Fibroblast of upper back skin (primary cell): ENCODE measurements at regions not wholly inside any gene's neighbourhood (a gene's known extent, or its start where the extent isn't known, plus 50 kb on each side); places are given as distances from the start of the nearest gene placed in this dataset.

Experiments used
- DNase-seq: peaks from one replicate; pipeline ENCODE4 v3.0.0-alpha.2; 2013

DNA sequence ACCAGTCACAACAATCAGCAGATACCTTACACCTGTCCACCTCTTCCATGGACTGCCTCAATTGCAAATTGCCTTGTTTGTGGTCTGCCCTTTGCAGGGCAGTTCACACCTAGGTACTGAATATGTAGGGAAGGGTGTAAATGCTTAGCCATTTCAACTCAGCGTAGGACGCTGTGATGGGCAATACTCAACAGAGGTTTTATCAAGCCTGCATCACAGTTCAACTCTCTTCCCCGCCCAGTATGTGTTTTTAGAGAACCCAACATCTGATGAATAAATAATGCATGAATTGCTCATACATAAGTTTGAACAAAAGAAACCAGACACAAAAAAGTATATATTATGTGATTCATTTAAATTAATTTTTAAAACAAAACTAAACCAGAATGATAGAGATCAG is 124.4 kb downstream of the P2RY1 start:
- no peak for DNase-seq

DNA sequence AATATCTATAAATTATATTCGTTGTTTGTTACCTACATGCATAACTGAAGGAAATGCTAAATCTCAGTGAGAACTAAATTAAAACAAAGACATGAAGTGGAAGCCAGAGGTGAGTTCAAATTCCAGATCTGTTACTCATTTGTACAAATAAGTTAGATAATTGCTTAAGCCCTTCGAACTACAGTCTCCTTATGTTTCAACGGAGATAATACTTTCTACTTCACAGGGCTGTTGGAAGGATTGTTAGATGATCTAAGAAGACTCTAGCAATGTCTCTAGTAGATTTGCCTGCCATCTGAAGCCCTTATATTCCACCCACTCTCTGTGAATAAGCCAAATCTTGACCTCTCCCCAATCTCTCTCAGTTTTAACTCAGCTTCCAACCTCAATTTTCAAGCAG is 125.8 kb downstream of the P2RY1 start:
- DNase-seq = no peak

DNA sequence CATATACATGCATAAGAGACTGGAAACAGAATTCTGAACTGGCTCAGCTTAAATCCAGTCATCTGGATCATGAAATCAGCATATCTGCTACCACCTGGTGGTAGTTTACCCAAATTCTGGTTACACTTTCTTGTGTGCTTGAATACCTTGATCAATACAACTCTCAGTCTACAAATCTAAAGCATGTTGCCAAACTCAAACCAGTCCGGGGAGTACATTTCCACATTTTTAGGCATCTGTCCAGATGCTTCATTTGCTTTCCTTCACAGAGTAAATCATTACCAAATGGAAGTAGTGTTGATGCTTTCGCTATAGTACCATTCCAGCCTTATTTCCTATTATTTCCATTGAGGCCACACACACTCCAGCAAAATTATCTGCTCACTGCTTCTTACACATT is 126.4 kb downstream of the P2RY1 start:
- peak; percentile 27 for DNase-seq

DNA sequence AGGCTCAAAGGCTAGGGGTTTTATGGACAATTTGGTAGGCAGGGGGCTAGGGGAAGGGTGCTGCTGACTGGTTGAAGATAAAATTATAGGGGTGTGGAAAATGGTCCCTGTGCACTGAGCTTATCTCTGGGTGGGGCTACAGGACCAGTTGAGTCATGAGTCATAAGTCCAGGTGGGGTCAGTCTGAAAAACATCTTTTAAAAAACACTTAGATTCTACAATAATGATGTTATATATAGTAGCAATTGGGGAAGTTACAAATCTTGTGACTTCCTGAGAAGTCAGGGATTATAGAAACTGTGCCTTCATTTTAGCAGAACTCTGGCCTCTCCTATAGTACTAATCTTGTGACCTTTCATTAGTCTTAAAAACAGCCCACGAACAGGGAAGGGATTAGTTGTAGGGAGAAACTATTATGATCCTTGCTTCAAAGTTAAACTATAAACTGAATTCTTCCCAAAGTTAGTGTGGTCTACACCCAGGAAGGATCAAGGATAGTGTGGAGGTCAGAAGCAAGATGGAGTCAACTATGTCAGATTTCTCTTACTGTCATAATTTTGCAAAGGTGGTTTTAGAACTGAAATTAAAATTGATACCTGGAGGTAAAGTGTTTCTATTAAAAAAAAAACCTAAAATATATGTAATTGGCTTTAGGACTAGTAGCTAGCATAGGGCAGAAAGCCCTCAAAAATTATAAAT is 130.1 kb downstream of the P2RY1 start:
- no peak for DNase-seq

DNA sequence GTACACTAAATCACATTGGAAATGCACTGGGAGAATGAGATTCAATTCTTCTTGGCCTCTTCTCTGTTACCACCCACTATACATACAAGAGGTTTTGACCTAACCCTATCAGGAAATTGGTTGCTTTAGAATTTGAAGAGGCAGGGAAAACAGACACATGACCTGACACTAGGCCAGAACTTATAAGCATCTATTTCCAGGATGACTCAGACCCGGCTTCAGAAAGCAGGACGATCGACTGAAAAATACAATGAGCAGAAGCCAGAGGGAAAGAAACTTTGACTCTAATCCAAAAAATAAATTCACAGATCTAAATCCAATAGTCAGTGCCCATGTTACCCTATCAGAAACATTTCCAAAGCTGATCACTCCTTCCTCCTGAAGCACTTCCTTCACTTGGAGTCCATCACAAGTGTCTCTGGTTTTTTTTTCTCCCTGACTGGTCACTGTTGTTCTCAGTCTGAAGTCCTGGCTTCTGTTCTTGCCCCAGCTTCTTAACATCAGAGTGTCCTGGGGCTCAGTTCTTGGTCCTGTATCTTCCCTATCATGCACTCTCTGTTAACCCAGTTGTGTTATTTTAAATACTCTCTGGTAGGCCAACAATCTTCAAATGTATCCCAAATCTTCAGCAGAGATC is 133.6 kb downstream of the P2RY1 start:
- peak; percentile 20 for DNase-seq

DNA sequence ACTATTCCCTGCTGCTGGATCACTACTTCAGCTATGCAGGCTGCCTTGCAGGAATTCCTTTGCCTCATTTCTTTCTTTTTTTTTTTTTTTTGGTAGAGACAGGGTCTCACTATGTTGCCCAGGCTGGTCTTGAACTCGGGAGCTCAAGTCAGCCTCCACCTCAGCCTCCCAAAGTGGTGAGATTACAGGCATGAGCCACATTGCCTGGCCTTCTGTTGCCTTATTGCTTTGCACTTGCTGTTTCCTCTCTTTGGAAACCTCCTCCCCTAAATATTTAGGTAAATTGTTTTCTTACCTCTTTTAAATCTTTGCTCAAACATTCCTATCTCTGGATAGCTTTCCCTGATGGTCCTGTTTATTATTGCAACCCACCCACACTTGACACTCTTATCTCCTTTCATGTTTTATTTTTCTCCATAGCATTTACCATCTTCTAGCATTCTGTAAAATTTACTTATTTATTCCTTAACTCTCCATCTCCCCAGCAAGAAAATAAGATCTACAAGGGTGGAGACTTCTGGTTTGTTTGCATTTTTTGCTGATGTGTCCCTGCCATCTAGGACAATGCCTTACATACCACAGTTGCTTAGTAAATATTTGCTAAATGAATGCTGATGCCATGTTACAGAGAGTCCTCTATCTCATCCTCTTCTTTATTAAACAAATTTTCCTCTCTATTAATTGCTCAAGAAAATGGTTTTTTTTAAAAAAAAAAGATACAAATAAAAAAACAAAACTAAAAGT is 134.8 kb downstream of the P2RY1 start:
- DNase-seq = no peak

DNA sequence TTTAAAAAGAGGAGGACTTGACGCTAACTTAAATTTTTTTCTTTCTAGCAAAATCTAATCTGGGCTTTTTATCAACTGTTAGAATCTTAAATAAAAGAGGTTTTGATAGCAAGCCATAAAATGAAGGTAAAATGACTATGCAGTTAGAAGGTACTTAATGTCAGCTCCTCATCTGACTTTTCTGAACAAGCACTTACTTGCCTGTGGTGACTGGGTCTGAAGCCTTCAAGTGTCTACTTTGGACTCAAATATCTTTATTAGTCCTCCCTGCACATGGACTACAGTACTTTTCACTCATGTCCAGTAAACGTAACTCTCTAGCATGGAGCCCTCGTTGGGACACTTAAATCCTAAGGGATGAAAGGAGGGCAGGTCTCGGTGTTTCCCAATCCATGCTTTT is 135.9 kb downstream of the P2RY1 start:
- DNase-seq = no peak

DNA sequence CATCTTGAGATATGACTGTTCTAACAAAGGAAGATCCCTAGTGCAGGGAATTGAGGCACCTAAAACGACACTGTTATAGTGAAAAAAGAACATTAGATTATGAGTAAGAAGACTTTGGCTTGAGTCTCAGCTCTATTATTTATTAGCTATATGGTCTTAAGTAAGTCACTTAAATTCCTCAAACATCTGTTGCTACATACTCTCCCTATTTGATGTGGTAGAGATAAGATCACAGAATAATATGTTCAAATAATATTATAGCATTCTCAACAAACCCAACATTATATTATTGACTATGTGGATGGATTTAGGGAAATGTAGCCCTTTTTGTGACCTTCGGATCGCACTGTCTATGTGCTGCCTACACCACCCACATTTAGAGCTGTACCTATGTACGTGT is 136.9 kb downstream of the P2RY1 start:
- no peak for DNase-seq

DNA sequence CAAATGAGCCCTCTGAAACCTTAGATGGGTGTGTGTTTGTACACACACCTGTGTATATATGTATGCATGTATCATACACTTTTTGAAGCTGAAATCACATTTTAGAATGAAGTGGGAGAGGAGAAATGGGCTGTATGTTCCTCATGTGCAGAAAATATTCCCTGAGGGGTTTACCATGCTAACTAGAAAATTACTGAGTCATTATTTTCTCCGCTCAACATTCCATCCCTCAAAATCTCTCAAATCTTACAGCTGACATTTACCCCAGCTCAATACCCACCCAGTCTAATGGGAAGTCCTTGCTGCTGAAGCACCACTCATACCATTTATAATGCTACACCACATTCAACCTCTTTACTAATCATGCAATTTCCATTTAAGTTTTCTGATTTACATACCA is 138.6 kb downstream of the P2RY1 start:
- DNase-seq = no peak

DNA sequence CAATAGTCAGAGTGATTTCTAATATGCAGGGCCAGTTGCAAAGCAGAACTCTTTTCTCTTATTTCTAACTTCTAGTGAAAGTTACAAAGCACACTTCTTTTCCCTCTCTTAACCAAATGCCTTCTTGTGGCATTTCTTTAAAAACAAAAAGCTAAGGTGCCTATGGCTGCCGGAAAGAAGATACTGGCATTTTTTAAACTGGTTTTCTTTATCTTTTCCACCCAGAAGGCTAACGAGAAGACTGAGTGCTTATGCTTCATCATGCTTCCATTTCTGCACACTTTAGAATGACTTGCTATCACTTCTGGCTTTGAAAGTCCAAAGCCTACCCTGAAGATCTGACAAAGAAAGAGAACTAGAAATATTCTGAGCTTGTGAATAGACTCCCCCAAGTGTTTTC is 141.3 kb downstream of the P2RY1 start:
- no peak for DNase-seq

DNA sequence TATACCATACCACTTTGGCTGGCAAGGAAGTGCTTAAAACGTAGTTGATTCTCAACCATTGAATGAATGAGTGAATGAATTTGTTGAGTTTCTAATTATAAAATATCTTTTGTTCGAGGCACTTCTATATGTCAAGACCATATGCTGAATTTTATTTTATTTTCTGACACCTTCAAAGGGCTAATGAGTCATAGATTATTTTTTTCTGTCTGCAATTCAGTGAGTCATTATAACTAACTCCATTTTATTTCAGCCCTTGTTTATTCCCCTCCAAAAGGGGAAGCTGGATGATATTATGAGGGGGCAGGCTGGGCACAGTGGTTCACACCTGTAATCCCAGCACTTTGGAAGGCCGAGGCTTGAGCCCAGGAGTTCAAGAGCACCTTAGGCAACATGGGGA is 142.4 kb downstream of the P2RY1 start:
- no peak for DNase-seq

DNA sequence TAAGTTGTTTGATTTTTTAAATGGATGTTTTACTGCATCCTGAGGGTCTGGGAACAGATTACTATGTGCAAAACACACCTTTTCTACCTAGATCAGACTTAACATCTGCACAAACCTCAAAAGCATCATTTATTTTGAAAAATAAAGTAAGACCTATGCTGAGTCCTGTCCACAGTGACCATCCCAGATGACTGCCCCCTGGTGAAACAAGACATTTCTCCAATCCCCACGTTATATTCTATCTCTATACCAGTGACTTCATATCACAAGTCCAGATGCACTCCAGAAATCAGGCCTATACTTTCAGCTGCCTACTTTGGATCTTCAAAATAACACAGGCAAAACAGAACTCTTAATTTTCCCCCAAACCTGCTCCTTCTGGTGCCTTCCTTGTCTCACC is 143.2 kb downstream of the P2RY1 start:
- DNase-seq = no peak

DNA sequence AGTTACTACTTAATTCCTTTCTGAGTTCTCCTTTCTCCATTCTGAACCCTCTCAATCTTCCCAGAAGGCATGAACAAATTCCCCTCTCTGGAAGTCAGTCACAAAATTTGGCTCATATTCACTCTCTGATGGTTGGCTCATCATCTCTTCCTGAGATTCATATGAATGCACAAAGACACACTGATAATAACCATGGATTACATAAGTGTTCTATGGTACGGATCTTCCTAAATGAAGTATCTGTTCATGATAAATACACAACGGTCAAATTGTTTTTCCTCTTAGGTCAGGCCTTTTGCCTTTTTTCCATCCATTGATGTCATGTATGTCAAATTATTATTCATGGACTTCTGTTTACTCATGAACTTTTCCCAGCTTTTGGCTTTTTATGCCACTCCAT is 162.6 kb downstream of the P2RY1 start:
- DNase-seq = no peak

DNA sequence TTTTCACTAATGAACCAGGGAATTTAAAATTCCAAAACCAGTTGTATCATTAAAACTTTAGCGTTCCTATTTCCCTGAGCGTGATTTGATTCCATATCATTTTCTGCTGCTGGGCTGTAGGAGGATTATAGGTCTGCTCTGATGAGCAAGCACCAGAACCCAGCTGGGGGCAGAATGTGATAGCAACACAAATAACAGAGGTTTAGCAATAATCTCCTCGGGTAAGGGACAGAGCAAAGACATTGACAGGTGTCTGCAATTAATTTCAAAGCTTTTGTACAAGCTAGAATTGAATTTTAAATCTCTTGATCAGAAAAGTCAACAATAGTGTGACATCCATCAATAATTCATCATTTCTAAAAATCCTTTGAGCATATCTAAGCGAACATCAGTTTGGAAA is 163.4 kb upstream of the RAP2B start:
- no peak for DNase-seq

DNA sequence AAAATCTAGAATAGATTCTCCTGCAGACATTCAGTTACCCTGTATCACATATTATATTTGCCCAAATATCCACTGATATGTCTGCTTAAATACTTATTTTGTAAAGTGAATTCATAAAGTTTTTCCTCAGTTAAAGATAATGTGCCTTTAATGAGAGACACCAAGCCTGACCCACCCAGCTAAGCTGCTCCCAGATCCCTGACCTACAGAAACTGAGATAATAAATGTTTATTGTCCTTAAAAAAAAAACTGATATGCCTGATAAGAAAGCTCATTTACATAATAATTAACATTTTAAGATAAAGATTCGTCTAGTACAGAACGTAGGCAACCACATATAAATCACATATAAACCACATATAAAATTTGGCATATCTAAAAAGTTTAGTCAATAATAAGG is 161.7 kb upstream of the RAP2B start:
- DNase-seq = no peak

DNA sequence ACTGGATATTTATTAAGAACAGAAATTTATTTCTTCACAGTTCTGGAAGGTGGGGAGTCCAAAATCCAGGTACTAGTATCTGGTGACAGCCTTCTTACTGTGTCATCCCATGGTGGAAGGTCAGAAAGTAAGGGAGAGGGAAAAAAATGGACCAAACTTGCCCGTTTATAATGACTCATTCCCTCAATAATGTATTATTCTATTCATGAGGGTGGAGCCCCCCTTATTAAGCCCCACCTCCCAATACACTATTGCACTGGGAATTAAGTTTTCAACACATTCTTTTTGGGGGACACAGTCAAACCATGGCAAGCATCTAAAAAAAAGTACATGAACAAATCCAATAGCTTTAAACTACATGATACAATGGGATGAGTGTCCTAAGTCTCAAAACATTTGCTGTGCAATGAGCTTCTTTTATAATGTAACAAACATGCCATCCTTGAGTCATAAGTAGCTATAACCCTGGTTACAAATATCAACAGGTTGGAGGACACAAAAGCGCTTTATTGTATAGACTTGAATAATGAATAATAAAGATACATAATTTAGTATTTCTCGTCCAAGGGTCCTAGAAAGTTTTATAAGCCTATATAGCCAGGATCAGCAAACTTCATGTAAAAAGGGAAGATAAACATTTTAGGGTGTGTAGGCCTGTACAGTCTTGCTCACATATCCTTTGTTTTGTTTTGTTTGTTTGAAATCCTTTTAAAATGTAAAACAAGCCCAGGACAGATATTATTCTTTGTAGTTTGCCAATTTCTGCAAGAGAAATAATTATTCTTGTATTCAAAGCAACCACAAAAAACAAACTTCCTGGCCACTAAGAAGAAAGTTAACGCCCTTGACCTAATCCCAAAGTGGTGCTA is 160.6 kb upstream of the RAP2B start:
- DNase-seq = no peak

DNA sequence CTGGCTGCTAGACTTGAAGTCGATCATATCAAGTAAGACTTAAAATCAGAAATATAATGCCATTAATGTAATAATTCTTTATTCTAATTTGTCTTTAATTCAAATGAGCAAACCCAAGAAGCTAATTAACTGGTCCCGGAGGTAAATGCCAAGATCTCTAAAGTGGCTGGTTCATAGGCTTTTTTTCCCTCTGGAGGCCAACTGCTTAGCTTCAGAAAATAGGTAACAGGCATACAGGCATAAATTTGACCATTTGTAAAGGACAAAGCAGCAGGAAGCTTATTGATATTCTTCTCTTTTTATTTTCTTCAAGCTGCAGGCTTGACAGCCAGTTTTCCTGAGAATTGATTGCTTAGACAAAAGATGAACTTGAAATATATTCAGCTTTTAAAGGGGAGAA is 158.6 kb upstream of the RAP2B start:
- no peak for DNase-seq

DNA sequence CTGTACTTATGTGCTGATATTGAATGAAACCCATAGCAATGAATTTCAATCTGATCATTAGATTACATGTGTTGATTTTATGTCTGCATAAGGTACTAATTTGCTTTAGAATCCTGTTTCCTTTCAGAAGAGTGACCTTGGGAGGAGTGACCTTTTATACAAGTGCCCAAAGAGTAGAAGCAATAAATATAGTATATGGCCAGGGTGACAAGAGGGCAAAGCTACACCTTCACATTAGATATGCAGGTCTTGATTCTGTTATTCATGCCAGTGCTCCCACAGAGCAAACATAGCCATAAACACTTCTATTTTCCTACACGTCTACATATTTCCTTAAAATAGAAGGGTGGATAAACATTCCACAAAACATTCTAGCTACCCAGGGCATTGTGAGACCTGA is 158.2 kb upstream of the RAP2B start:
- no peak for DNase-seq

DNA sequence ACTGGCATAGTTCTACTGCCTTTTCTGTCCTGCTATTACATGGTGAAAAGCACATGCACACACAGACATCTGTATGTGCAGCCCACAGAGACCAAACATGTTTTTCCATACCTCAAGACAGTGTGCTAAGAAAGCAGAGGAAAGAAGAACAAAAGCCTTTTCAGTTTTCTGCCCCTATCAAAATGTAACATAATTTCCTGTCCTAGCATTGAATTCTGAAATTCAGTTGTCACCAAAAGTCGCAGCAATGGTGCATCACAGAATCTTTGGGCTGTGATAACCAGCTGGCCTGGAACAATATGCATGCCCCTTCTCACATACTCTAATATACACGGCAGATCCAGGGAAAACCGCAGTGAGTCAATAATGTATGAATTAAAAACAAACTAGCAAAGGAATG is 153.8 kb upstream of the RAP2B start:
- no peak for DNase-seq

DNA sequence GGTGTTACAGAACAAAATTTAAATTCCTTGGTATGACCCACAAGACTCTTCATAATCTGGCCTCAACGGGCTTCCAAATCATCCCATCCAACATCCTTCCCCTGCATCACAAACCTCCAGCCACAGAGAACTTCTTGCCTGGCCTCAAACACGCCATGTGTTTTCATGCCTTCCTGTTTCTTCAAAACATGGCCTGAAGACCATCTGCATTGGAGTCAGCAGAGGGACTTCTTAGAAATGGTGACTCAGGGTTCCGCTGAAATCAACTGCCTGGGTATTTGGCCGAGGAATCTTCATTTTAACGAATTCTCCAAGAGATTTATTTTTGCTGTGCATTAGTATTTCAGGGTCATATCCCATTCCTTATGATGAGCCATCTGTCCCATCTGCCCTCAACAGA is 138.1 kb upstream of the RAP2B start:
- DNase-seq = no peak

DNA sequence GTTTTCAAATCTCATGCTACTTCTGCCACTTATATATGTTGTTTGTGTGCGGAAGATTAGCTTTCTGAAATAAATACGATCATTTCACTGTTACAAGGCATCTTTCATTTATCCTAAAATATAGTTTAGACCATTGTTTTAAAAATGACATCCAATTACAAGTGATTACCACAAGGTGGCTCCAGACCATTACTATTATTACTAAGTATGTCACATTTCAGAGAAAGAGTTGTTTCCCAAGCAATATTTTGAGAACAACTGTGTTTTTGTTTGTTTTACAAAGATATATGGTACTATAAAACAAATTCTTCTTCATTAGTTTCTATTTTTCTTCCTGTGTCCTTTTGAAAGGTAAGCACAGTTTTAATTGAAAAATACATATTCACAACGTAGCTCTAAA is 136.0 kb upstream of the RAP2B start:
- DNase-seq = peak; percentile 47

DNA sequence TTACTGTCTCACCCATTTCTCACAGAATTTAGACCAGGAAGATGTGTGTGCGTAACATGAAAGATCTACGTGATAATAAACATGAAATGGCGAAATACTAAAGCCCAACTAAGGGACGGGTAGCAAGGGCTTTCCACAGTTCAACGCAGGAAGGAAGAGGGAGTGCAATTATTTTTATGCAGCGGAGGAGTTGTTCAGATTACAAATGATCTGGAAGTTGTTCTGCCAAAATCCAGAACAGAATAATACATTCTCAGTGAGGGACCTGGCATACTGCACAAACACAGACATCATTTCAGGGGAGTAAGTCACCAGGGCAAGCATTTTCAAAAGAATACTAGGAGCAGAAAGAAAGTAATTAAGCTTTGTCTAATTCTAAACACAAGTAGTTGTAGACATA is 133.6 kb upstream of the RAP2B start:
- DNase-seq = peak; percentile 9

DNA sequence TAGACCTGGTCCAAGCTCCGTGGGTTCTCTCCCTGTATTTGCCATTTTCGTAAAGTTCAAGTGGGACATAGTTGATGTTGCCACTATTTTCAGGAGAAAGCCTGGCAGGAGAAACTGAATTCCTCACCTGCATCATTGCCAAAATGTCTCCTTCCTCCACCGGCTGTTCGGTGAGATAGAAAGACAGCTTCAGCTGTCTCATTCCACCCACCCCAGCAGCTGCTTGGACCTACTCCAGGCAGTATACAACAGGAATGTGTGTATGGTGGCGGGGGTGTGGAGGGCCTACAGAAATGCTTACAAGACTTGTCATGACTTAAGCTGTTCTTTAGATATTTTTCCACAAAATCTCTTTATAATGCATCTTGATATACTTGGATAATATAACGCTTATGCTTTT is 132.7 kb upstream of the RAP2B start:
- peak; percentile 93 for DNase-seq
